HepG2 (cell line): ENCODE measurements at regions not wholly inside any gene's neighbourhood (a gene's known extent, or its start where the extent isn't known, plus 50 kb on each side); places are given as distances from the start of the nearest gene placed in this dataset.

Experiments
- FOSL1 ChIP-seq: sonication (generic); formaldehyde crosslinking; IDR thresholded peaks from 2 replicates; pipeline ENCODE4 v1.9.0; 2021; ENCODE audit warnings: missing genetic modification reagents, borderline replicate concordance
- FOXO1 ChIP-seq: sonication (generic); formaldehyde crosslinking; IDR thresholded peaks from 2 replicates; pipeline ENCODE4 v1.4.0; 2020; ENCODE audit warnings: missing genetic modification reagents
- IRF2 ChIP-seq: IDR thresholded peaks from 2 replicates; pipeline ENCODE4 v1.6.1; 2018; ENCODE audit warnings: missing genetic modification reagents, missing compliant biosample characterization
- JUND ChIP-seq: sonication (generic); formaldehyde crosslinking; IDR thresholded peaks from 2 replicates; pipeline ENCODE4 v1.8.0; 2022; ENCODE audit warnings: mild to moderate bottlenecking, missing genetic modification reagents
- MNT ChIP-seq: fragments of 450-650 bp; IDR thresholded peaks from 2 replicates; pipeline ENCODE4 v1.6.1; 2016
- PAX8 ChIP-seq: sonication (generic); formaldehyde crosslinking; IDR thresholded peaks from 2 replicates; pipeline ENCODE4 v1.8.0; 2022; ENCODE audit warnings: mild to moderate bottlenecking, missing genetic modification reagents, borderline replicate concordance
- RFX1 ChIP-seq: fragments of 450-650 bp; IDR thresholded peaks from 2 replicates; pipeline ENCODE4 v1.6.1; 2017
- SYNCRIP ChIP-seq: fragments of 200-400 bp; formaldehyde crosslinking; IDR thresholded peaks from 2 replicates; pipeline ENCODE4 v1.6.1; 2018; ENCODE audit warnings: mild to moderate bottlenecking, low read depth, low read length; ENCODE audit not compliant: insufficient read depth
- TAF1 ChIP-seq: sonication (generic); formaldehyde crosslinking; IDR thresholded peaks from 2 replicates; pipeline ENCODE4 v1.4.0; 2020; ENCODE audit warnings: missing genetic modification reagents
- ZSCAN20 ChIP-seq: sonication (generic); formaldehyde crosslinking; IDR thresholded peaks from 2 replicates; pipeline ENCODE4 v1.4.0; 2020; ENCODE audit warnings: missing genetic modification reagents, mild to moderate bottlenecking, borderline replicate concordance
- TF ChIP-seq, protein P1 (sequence below): sonication (generic); IDR thresholded peaks from 2 replicates; pipeline ENCODE4 v1.6.1; 2016; ENCODE audit warnings: low read depth, borderline replicate concordance
- TF ChIP-seq, protein P2 (sequence below): sonication (generic); formaldehyde crosslinking; IDR thresholded peaks from 2 replicates; pipeline ENCODE4 v1.5.0; 2020; ENCODE audit warnings: mild to moderate bottlenecking, missing genetic modification reagents, moderate library complexity
- TF ChIP-seq, protein P3 (sequence below): sonication (generic); formaldehyde crosslinking; IDR thresholded peaks from 2 replicates; pipeline ENCODE4 v1.4.0; 2020; ENCODE audit warnings: missing genetic modification reagents

DNA sequence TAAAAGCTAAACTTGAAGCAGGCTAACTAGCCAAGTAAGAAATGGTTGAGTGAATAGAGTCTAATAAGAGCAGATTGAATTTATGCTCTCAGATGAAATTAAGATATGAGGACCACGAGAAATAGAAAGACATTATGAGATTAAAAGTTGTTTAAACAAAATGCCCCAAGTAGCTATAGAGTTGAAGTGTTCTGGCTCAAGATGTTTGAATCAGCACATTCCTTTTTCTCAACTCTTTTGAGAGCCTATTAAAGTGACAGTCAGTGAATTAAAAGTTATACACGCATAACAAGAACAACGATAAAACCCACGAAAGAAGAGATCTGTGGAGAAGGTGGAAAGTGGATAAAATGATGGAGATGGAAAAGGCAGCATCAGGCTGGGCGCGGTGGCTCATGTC lies 322.2 kb upstream of the ANKRD30A start:
- TF ChIP-seq, protein P1, sequence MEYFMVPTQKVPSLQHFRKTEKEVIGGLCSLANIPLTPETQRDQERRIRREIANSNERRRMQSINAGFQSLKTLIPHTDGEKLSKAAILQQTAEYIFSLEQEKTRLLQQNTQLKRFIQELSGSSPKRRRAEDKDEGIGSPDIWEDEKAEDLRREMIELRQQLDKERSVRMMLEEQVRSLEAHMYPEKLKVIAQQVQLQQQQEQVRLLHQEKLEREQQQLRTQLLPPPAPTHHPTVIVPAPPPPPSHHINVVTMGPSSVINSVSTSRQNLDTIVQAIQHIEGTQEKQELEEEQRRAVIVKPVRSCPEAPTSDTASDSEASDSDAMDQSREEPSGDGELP, result no peak
- TF ChIP-seq MNT (no peak), FOSL1 (CRISPR knock-in tag) (no peak), SYNCRIP (no peak), ZSCAN20 (CRISPR knock-in tag) (no peak), PAX8 (no peak), JUND (CRISPR knock-in tag) (no peak), IRF2 (CRISPR knock-in tag) (no peak), FOXO1 (CRISPR knock-in tag) (no peak), TAF1 (no peak), RFX1 (no peak)
- TF ChIP-seq, protein P2, sequence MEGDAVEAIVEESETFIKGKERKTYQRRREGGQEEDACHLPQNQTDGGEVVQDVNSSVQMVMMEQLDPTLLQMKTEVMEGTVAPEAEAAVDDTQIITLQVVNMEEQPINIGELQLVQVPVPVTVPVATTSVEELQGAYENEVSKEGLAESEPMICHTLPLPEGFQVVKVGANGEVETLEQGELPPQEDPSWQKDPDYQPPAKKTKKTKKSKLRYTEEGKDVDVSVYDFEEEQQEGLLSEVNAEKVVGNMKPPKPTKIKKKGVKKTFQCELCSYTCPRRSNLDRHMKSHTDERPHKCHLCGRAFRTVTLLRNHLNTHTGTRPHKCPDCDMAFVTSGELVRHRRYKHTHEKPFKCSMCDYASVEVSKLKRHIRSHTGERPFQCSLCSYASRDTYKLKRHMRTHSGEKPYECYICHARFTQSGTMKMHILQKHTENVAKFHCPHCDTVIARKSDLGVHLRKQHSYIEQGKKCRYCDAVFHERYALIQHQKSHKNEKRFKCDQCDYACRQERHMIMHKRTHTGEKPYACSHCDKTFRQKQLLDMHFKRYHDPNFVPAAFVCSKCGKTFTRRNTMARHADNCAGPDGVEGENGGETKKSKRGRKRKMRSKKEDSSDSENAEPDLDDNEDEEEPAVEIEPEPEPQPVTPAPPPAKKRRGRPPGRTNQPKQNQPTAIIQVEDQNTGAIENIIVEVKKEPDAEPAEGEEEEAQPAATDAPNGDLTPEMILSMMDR, result no peak
- TF ChIP-seq, protein P3, sequence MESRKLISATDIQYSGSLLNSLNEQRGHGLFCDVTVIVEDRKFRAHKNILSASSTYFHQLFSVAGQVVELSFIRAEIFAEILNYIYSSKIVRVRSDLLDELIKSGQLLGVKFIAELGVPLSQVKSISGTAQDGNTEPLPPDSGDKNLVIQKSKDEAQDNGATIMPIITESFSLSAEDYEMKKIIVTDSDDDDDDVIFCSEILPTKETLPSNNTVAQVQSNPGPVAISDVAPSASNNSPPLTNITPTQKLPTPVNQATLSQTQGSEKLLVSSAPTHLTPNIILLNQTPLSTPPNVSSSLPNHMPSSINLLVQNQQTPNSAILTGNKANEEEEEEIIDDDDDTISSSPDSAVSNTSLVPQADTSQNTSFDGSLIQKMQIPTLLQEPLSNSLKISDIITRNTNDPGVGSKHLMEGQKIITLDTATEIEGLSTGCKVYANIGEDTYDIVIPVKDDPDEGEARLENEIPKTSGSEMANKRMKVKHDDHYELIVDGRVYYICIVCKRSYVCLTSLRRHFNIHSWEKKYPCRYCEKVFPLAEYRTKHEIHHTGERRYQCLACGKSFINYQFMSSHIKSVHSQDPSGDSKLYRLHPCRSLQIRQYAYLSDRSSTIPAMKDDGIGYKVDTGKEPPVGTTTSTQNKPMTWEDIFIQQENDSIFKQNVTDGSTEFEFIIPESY, result no peak
